ENCODE measurements at regions not wholly inside any gene's neighbourhood (a gene's known extent, or its start where the extent isn't known, plus 50 kb on each side); places are given as distances from the start of the nearest gene placed in this dataset.

DNA sequence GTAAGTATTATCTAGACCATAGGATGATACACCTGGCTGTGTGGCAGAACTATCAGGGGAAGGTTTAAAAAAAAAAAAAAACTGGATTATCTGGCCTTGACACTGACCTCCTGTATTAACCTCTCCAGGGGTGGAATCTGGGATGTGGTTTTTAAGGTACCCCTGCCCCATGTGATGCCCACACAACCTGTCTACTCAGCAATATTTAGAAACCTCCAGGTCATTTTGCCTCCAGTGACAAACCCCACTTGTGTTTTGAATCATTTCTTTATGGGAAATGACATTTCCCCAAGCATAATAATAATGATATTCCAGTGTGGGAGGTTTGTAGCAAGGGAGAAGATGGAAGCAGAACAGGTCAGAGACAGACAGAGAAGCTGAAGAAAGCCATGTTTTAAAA, 179.1 kb downstream of the RSL24D1 start:
- no peaks in the 10 kb centered on the region for H3K36me3 Mint-ChIP-seq (ENCODE audit: low read depth)
- peaks cover 9% of the 10 kb centered on the region for H3K4me1 Mint-ChIP-seq
- no peak overlapping the region for H3K27ac Mint-ChIP-seq
- TF ChIP-seq, protein P1, sequence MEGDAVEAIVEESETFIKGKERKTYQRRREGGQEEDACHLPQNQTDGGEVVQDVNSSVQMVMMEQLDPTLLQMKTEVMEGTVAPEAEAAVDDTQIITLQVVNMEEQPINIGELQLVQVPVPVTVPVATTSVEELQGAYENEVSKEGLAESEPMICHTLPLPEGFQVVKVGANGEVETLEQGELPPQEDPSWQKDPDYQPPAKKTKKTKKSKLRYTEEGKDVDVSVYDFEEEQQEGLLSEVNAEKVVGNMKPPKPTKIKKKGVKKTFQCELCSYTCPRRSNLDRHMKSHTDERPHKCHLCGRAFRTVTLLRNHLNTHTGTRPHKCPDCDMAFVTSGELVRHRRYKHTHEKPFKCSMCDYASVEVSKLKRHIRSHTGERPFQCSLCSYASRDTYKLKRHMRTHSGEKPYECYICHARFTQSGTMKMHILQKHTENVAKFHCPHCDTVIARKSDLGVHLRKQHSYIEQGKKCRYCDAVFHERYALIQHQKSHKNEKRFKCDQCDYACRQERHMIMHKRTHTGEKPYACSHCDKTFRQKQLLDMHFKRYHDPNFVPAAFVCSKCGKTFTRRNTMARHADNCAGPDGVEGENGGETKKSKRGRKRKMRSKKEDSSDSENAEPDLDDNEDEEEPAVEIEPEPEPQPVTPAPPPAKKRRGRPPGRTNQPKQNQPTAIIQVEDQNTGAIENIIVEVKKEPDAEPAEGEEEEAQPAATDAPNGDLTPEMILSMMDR (IDR thresholded peaks at IDR 0.05; ENCODE audit: unreplicated experiment in 3 of 3) = no peak
- H3K9me3 Mint-ChIP-seq = no peaks in the 10 kb centered on the region
- no peaks in the 10 kb centered on the region for H3K27me3 Mint-ChIP-seq (ENCODE audit: low read depth)
- H3K4me3 Mint-ChIP-seq = no peak overlapping the region

DNA sequence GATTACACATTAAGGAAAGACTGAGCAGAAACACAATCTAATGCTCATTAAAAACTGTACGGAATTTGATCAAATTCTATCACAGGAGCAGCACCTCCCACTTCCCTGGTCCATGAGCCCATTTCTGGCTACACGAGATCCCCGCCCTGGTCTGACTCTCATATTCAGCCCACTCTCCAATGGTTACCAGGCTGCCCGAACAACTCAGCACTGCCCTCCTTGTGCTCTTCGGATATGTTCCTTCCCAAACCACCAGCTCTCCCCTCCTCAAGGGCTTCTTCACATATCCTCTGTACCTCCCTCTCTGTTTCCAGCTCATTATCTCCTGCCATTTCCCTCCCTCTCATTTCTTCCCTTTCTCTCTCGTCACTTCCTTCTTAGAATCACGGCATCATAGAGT, 180.5 kb downstream of the RSL24D1 start:
- Mint-ChIP-seq H3K36me3 (ENCODE audit: low read depth) (no peaks in the 10 kb centered on the region), H3K4me1 (peaks cover 9% of the 10 kb centered on the region), H3K27me3 (ENCODE audit: low read depth) (no peaks in the 10 kb centered on the region), H3K27ac (peak overlapping the region in 2 of 3 experiments; percentile 36 to 69), H3K9me3 (no peaks in the 10 kb centered on the region), H3K4me3 (no peak overlapping the region)
- TF ChIP-seq, protein P1 (IDR thresholded peaks at IDR 0.05; ENCODE audit: unreplicated experiment in 3 of 3) = no peak

DNA sequence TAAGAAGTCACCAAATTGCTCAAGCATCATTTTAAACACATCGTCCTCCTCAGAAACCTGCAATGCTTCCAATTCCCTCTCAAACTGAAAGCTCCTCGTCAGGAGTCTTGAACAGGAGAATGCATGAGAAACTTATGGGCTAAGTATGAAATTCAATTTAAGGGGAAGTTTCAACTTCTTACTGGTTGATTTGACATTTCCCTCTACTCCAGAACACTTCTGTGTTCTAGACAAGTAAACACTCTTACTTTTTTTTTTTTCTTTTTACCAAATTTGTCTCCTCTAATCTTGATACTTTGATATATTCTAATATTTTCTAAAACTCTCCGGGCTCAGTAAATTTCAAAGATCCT, 181.7 kb downstream of the RSL24D1 start:
- H3K4me3 Mint-ChIP-seq = no peak overlapping the region
- H3K27ac Mint-ChIP-seq = no peak overlapping the region
- no peaks in the 10 kb centered on the region for H3K27me3 Mint-ChIP-seq (ENCODE audit: low read depth)
- TF ChIP-seq, protein P1 (IDR thresholded peaks at IDR 0.05; ENCODE audit: unreplicated experiment in 3 of 3) = no peak
- no peaks in the 10 kb centered on the region for H3K36me3 Mint-ChIP-seq (ENCODE audit: low read depth)
- no peaks in the 10 kb centered on the region for H3K9me3 Mint-ChIP-seq
- peaks cover 9% of the 10 kb centered on the region for H3K4me1 Mint-ChIP-seq

DNA sequence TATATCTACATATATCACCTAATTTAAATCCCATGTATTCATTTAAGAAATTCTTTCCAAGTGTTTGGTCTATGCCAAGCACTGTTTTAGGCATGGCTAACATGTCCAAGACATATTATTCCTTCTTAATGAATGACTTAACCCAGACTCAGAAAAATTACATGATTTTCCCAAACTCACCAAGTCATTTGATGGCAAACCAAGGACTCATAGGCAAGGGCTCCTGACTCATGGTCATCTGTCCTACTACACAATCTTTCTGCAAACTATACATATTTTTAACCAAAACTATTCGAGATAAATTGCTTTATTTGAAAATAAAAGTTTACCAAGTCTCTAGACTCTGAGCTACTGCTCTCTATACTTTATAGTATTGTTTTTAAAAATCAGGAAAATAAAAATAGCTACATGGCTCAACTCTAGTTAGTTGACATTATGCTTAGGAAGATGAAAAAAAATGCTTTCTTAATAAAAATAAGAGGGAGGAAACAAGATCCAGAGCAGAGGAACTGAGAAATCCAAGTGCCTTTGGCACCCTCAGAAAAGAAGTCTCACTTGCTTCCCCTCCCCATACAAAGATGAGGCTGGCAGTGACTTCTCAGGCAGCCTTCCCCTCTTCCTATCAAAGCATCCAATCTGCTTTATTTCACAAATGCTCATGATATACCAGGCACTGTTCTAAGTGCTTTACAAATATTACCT, 182.2 kb downstream of the RSL24D1 start:
- H3K36me3 Mint-ChIP-seq (ENCODE audit: low read depth) = no peaks in the 10 kb centered on the region
- no peak overlapping the region for H3K4me3 Mint-ChIP-seq
- TF ChIP-seq, protein P1 (IDR thresholded peaks at IDR 0.05; ENCODE audit: unreplicated experiment in 3 of 3) = no peak
- H3K27me3 Mint-ChIP-seq (ENCODE audit: low read depth) = no peaks in the 10 kb centered on the region
- no peaks in the 10 kb centered on the region for H3K9me3 Mint-ChIP-seq
- H3K4me1 Mint-ChIP-seq = peaks cover 9% of the 10 kb centered on the region
- H3K27ac Mint-ChIP-seq = no peak overlapping the region

DNA sequence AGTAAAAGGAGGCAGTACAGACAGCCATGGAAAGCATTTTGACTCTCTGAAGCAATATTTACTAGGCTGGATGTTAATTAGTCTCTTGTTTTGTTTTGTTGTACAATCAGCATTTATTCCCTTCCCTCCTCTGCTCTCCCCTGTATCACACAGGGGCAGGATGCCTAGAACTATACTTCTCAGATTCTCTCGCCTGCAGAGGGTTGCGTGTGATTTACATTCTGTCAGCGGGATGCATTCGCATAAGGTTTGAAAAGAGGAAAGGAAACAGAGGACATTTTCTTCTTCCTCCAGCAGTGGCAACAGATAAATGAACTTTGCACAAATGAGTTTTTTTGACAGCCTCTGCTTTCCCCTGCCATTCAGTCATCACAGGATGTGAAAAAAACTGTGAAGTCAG, 188.3 kb downstream of the RSL24D1 start:
- TF ChIP-seq, protein P1 (IDR thresholded peaks at IDR 0.05; ENCODE audit: unreplicated experiment in 3 of 3) = no peak
- Mint-ChIP-seq H3K4me1 (no peaks in the 10 kb centered on the region), H3K4me3 (no peak overlapping the region), H3K9me3 (no peaks in the 10 kb centered on the region), H3K36me3 (ENCODE audit: low read depth) (no peaks in the 10 kb centered on the region), H3K27me3 (ENCODE audit: low read depth) (no peaks in the 10 kb centered on the region), H3K27ac (no peak overlapping the region)

DNA sequence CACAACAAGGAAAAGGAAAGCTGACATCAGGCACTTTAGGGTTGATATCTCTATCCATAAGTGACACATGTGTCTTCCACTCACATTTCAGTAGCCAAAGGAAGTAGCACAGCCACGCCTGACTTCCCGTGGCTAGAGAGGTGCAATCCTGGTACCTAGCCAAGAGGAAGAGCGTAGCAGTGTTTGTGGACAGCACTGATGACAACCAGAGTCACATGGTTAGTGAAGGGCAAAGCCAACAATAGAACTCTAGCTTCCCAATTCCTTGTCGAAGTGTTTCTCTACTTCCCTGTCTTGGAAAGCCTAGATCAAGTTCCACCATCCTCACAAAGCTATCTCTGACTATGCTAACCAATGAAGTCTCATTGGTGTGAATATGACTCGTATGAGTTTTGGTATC, 189.2 kb downstream of the RSL24D1 start:
- Mint-ChIP-seq H3K4me1 (no peaks in the 10 kb centered on the region), H3K36me3 (ENCODE audit: low read depth) (no peaks in the 10 kb centered on the region)

More for the DNA sequence above, 189.2 kb downstream of the RSL24D1 start:
- no peaks in the 10 kb centered on the region for H3K27me3 Mint-ChIP-seq (ENCODE audit: low read depth)
- no peak overlapping the region for H3K4me3 Mint-ChIP-seq
- H3K27ac Mint-ChIP-seq = no peak overlapping the region
- TF ChIP-seq, protein P1 (IDR thresholded peaks at IDR 0.05; ENCODE audit: unreplicated experiment in 3 of 3) = no peak
- H3K9me3 Mint-ChIP-seq = no peaks in the 10 kb centered on the region
